GM12874 (cell line): ENCODE measurements at regions not wholly inside any gene's neighbourhood (a gene's known extent, or its start where the extent isn't known, plus 50 kb on each side); places are given as distances from the start of the nearest gene placed in this dataset.

Experiments used
- CTCF ChIP-seq: IDR thresholded peaks from 2 replicates; pipeline ENCODE4 v1.5.1; 2011; ENCODE audit warnings: low read depth, mild to moderate bottlenecking, control low read depth, low read length, moderate library complexity; ENCODE audit not compliant: insufficient read depth

- TF ChIP-seq CTCF = no peak
Measured at GRCh38 chr16:5971106-5971505, 873.5 kb upstream of the EEF2KMT start.

- TF ChIP-seq CTCF = no peak
Measured at GRCh38 chr16:5966004-5966403, 868.4 kb upstream of the EEF2KMT start.

GRCh38 chr16:5965321-5965720 is 867.7 kb upstream of the EEF2KMT start:
- TF ChIP-seq CTCF = no peak

GRCh38 chr16:5951486-5951885 is 853.9 kb upstream of the EEF2KMT start:
- TF ChIP-seq CTCF = no peak

- no peak for TF ChIP-seq CTCF
Measured at GRCh38 chr16:5944971-5945370, 847.4 kb upstream of the EEF2KMT start.

- TF ChIP-seq CTCF = no peak
Measured at GRCh38 chr16:5938607-5939006, 841.0 kb upstream of the EEF2KMT start.

- TF ChIP-seq CTCF = no peak
Measured at GRCh38 chr16:5932906-5933305, 835.3 kb upstream of the EEF2KMT start.

- no peak for TF ChIP-seq CTCF
Measured at GRCh38 chr16:5928476-5929065, 831.0 kb upstream of the EEF2KMT start.
